Naive thymus-derived CD8-positive, alpha-beta T cell (primary cell): ENCODE measurements at regions not wholly inside any gene's neighbourhood (a gene's known extent, or its start where the extent isn't known, plus 50 kb on each side); places are given as distances from the start of the nearest gene placed in this dataset.
"Not testable (repeated sequence)": the region's sequence is repeated elsewhere in the genome, so short reads cannot be mapped to it uniquely, and the experiment has no call there.

Experiments
- ATAC-seq, 2 donors: fragments of 150-1000 bp; cut with Tn5 transposase in 1 of 2; sonication (Bioruptor Pico), chemical (Tn5 transposase) in 1 of 2; 1 replicate in 1 of 2; 2 replicates in 1 of 2; pipeline ENCODE4 v1.10.0; 2021; ENCODE audit warnings: mild to moderate bottlenecking in 2 of 2, moderate library complexity in 2 of 2
- POLR2A ChIA-PET: fragments of 350-600 bp; sonication (Branson Sonifier 250); formaldehyde crosslinking; loops from one replicate; lab custom pipeline; 2021; ENCODE audit warnings: antibody characterized with exemption; lab: Charles Lee
- DNase-seq, 10 donors: peaks; one replicate each; pipeline versions ENCODE4 v3.0.0 to v3.0.0-alpha.2; 2020 to 2022
- H3K27ac Mint-ChIP-seq, 10 donors: one replicate each; pipeline ENCODE4 v1.8.0; 2020 to 2022; ENCODE audit warnings: mild to moderate bottlenecking in 10 of 10, mixed read lengths in 10 of 10, moderate library complexity in 4 of 10, inconsistent platforms in 1 of 10
- H3K27me3 Mint-ChIP-seq, 5 donors: one replicate each; pipeline ENCODE4 v1.8.0; 2021 to 2022; ENCODE audit warnings: mixed read lengths in 5 of 5
- H3K36me3 Mint-ChIP-seq, 3 donors: one replicate each; pipeline ENCODE4 v1.8.0; 2020 to 2022; ENCODE audit warnings: mixed read lengths in 3 of 3, mild to moderate bottlenecking in 2 of 3, inconsistent platforms in 1 of 3
- H3K4me1 Mint-ChIP-seq, 4 donors: one replicate each; pipeline ENCODE4 v1.8.0; 2021 to 2022; ENCODE audit warnings: mixed read lengths in 4 of 4
- H3K4me3 Mint-ChIP-seq, 10 donors: one replicate each; pipeline ENCODE4 v1.8.0; 2020 to 2022; ENCODE audit warnings: mild to moderate bottlenecking in 10 of 10, mixed read lengths in 10 of 10, moderate library complexity in 6 of 10, inconsistent platforms in 1 of 10
- H3K9me3 Mint-ChIP-seq, 9 donors: one replicate each; pipeline ENCODE4 v1.8.0; 2020 to 2022; ENCODE audit warnings: mixed read lengths in 9 of 9, mild to moderate bottlenecking in 3 of 9, inconsistent platforms in 1 of 9, moderate library complexity in 1 of 9

DNA sequence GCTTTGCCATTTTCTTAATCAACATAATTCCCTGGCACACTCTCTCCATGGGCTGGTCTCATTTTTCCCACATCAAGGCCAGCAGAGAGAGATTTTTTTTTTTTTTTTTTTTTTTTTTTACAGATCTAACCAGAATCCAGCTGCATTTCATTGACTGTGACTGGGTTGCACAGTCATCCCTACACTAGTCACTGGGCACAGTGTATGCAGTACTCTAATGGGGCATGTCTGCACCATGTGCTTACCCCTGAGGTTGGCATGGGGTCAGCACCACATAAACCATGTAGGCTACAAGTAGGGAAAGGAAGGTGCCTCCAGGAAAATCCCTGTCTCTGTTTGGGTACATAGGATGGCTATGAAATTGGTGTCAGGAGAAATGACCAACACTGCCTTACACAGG lies 64.1 kb upstream of the LRP8 start:
- POLR2A ChIA-PET = no interaction called here
- no peak for ATAC-seq
- Mint-ChIP-seq H3K27ac (no peak overlapping the region), H3K4me3 (no peak overlapping the region), H3K9me3 (peaks cover 0 to 6% (median 2%) of the 10 kb centered on the region in 9 donors), H3K36me3 (peaks cover 0 to 5% (median 0%) of the 10 kb centered on the region in 3 donors), H3K27me3 (no peaks in the 10 kb centered on the region), H3K4me1 (peaks cover 0 to 5% (median 0%) of the 10 kb centered on the region in 4 donors)
- no peak for DNase-seq

DNA sequence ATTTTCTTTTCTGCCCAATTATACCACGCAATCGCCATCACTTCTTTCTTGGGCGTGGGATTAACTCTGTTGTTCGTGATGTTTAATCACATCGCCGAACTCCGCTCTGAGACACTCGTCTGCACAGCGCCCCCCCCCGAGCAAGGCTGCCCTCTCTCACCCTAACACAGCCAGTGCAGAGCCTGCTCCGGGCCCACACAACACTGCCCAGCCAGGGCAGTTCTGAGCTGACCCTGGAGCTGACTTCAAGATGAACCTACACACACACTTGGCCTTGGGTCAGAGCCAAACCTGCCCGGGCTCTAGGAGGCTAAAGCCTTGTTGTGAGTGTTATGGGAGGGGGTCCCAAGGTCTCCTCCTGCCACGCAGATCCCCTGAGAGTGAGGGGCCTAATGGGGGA lies 64.6 kb upstream of the LRP8 start:
- peaks cover 0 to 2% (median 0%) of the 10 kb centered on the region in 9 donors for H3K9me3 Mint-ChIP-seq
- H3K4me3 Mint-ChIP-seq = no peak overlapping the region
- no peak overlapping the region for H3K27ac Mint-ChIP-seq
- DNase-seq (no peak), ATAC-seq (no peak)
- peaks cover 0 to 5% (median 0%) of the 10 kb centered on the region in 4 donors for H3K4me1 Mint-ChIP-seq
- POLR2A ChIA-PET = no interaction called here
- H3K27me3 Mint-ChIP-seq = no peaks in the 10 kb centered on the region
- peaks cover 0 to 2% (median 0%) of the 10 kb centered on the region in 3 donors for H3K36me3 Mint-ChIP-seq

DNA sequence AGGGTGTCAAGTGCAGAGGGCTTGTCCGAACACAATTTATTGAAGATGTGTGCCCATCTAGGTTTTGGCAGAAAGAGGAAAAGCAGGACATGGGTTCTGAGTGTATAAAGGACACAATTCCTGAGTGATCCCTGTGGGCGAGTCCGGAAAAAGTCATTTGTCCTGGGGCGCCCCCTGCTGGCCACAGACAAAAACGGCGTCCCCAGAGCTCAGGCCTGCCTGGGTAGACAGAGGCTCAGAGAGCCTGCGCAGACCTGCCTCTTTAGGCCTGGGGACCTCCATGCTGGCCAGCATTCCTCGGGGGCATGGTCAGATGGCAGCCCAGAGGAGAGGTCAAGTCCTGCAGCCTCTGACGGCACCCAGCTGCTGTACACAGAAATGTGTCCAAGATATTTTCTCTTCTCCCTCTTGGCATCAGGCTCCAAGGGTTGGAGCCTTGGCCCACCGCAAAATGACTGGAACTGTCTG lies 65.5 kb upstream of the LRP8 start:
- DNase-seq = peak; percentile 29 to 80 (median 64)
- no peak overlapping the region for H3K4me3 Mint-ChIP-seq
- H3K27me3 Mint-ChIP-seq = no peaks in the 10 kb centered on the region
- ATAC-seq = peak; percentile 62 to 80
- peak overlapping the region in 3 of 10 donors; percentile 32 to 75 (median 53) for H3K27ac Mint-ChIP-seq
- H3K4me1 Mint-ChIP-seq = peaks cover 0 to 5% (median 0%) of the 10 kb centered on the region in 4 donors
- no peaks in the 10 kb centered on the region for H3K36me3 Mint-ChIP-seq
- POLR2A ChIA-PET = interaction anchor here (1.6 kb wide), 1 partner anchor 115 kb away, joined by 7 read pairs; no protein-coding TSS in a partner anchor
- no peaks in the 10 kb centered on the region for H3K9me3 Mint-ChIP-seq

DNA sequence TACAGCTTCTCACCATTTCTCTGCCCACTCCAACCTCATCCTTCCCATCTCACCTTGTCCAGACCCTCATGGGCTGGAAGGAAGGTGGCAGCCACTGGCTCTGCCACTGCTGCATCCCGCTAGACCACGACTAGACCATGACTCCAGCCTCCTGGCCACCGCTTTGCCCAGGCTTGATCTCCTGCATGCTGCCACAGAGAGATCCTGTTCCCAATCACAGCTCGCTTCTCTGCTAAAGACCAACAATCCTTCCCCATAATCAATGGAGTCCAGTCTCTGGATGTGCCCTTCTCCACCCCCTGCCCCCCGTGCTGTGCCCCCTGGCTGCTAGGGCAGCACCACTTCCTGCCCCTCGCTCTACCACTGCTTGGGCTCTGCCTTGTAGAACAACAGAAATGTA lies 64.9 kb upstream of the DMRTB1 start:
- DNase-seq = no peak
- H3K36me3 Mint-ChIP-seq = no peaks in the 10 kb centered on the region
- POLR2A ChIA-PET = interaction anchor here (1.3 to 1.6 kb wide), 2 partner anchors 116 kb away, joined by 3 to 7 read pairs; no protein-coding TSS in a partner anchor
- no peaks in the 10 kb centered on the region for H3K27me3 Mint-ChIP-seq
- no peak overlapping the region for H3K4me3 Mint-ChIP-seq
- peaks cover 0 to 5% (median 0%) of the 10 kb centered on the region in 4 donors for H3K4me1 Mint-ChIP-seq
- no peaks in the 10 kb centered on the region for H3K9me3 Mint-ChIP-seq
- peak overlapping the region in 1 of 10 donors; percentile 53 for H3K27ac Mint-ChIP-seq
- ATAC-seq = no peak

DNA sequence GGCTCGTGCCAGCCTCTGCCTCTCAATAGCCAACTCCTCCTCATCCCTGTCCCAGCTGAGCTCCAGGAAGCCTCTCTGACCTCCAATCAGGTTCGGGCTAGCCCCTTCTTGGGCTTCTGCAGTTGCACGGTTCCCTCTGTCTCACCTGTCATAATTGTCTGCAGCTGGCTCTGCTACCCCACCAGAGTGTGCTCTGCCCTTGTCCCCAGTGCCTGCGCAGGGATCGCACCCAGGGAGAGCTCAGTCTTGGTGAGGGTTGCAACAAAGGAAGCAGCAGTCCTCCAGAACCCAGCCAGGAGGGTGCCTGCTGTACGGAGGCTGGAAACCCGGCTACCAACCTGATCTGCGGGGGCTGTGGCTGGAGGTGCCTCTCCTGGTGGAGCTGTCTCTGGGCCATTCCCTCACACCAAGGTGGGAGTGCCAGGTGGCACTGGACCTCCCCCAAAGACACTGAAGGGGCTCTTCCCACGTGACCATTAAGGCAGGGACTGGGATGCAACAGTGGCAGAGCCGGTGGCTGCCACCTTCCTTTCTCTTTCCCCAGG lies 63.5 kb upstream of the DMRTB1 start:
- DNase-seq = no peak
- H3K27me3 Mint-ChIP-seq = peaks cover 0 to 1% (median 0%) of the 10 kb centered on the region in 5 donors
- peaks cover 0 to 3% (median 0%) of the 10 kb centered on the region in 4 donors for H3K4me1 Mint-ChIP-seq
- H3K9me3 Mint-ChIP-seq = no peaks in the 10 kb centered on the region
- peak overlapping the region in 2 of 10 donors; percentile 58 to 72 for H3K27ac Mint-ChIP-seq
- H3K4me3 Mint-ChIP-seq = no peak overlapping the region
- no peaks in the 10 kb centered on the region for H3K36me3 Mint-ChIP-seq
- no peak for ATAC-seq
- POLR2A ChIA-PET = interaction anchor here (1.3 kb wide), 1 partner anchor 117 kb away, joined by 3 read pairs; no protein-coding TSS in a partner anchor

DNA sequence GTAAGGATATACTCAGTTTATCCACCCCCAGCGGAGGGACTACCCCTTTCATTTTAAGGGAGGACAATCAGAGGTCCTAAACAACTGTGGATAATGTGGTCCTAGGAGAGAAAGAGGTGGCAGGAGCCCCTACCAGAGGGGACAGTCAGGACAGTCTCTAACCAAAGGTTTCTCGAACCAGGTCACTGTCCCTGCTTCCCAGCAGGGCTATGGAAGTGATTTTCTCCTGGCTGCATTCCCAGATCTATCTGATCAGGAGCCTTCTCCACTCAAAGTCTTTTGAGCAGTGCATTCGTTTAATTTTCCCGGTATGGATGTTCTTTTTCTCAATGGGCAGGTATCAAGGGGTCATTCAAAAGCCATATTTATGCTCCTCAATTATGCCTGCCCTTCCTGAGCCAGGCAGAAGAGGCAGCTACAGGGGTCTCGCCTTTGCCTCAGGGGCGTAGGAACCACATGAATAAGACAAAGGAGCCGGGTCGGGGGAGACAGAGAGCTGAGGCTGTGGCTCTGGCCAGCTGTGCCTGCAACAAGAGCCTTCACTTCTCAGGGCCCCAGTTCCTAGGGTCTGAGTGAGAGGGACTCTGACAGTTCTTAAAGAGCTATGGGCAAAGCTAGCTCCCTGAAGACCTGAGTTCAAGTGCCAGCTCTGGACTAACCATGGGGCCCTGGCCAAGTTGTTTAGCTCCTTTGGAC lies 62.5 kb upstream of the DMRTB1 start:
- peaks cover 0 to 3% (median 0%) of the 10 kb centered on the region in 4 donors for H3K4me1 Mint-ChIP-seq
- H3K36me3 Mint-ChIP-seq = no peaks in the 10 kb centered on the region
- no peaks in the 10 kb centered on the region for H3K9me3 Mint-ChIP-seq
- DNase-seq = no peak
- H3K27me3 Mint-ChIP-seq = peaks cover 0 to 7% (median 0%) of the 10 kb centered on the region in 5 donors
- H3K27ac Mint-ChIP-seq = peak overlapping the region in 3 of 10 donors; percentile 17 to 72 (median 58)
- ATAC-seq = no peak
- H3K4me3 Mint-ChIP-seq = no peak overlapping the region
- POLR2A ChIA-PET = no interaction called here

DNA sequence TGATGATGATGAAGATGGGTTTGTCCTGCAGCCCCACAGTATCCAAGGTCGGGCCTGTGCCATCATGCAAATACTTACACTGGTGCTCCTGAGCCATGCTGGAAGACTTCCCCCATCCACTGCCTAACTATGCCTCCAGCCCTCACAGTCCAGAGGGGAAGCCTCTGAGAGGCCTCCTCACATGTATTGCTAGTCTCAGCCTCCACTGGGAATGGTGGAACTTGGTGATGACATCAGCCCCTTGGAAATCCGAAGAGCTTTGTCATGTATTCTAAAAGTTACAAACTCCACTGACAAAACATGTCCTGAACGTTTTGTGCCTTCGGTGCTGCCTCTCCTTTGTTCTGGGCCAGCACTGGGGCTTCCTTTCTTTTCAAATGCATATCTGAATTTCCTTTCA lies 61.1 kb upstream of the DMRTB1 start:
- POLR2A ChIA-PET = no interaction called here
- Mint-ChIP-seq H3K9me3 (no peaks in the 10 kb centered on the region), H3K4me3 (no peak overlapping the region), H3K27me3 (peaks cover 0 to 7% (median 0%) of the 10 kb centered on the region in 5 donors), H3K36me3 (no peaks in the 10 kb centered on the region), H3K27ac (peak overlapping the region in 1 of 10 donors; percentile 27), H3K4me1 (peaks cover 0 to 3% (median 0%) of the 10 kb centered on the region in 4 donors)
- DNase-seq (no peak), ATAC-seq (no peak)

DNA sequence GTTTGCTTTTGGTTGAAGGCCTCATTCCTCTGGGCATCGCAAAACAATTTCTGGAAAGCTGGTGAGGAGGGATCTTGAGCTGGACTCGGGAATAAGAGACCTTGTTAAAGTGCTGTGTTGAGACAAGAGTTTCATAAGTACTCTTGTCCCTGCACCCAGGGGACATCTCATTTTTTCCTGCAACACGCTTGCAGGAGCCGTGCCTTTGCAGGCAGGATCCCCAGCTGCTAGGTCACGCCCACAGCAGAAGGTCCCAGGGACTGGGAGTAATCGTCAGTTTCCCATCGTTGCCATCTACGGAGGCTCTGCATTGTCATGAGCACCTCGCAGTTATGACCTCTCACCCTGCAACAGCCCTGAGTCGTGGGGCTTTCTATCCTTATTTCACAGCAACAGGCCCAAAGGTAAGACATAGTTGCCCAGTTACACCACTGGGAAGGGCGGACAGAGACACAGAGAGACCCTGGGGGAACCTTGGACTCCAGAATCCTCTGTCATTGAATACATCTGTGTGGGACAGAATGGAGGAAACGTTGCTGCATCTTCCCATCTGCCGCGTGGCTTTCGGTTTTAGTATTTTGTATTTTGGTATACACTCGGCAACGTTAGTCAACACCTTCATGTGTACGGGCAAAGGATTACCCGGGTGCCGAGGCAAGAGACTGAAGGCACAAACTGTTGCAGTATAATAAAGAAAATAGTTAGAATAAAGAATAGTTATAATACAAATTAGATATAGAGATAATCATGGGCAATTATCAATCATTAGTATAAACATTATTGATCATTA lies 60.4 kb upstream of the DMRTB1 start:
- Mint-ChIP-seq H3K27ac (peak overlapping the region in 1 of 10 donors; percentile 27), H3K36me3 (no peaks in the 10 kb centered on the region), H3K9me3 (no peaks in the 10 kb centered on the region), H3K4me3 (no peak overlapping the region), H3K27me3 (peaks cover 0 to 7% (median 0%) of the 10 kb centered on the region in 5 donors), H3K4me1 (peaks cover 0 to 3% (median 0%) of the 10 kb centered on the region in 4 donors)
- ATAC-seq (no peak), DNase-seq (no peak)
- POLR2A ChIA-PET = no interaction called here

DNA sequence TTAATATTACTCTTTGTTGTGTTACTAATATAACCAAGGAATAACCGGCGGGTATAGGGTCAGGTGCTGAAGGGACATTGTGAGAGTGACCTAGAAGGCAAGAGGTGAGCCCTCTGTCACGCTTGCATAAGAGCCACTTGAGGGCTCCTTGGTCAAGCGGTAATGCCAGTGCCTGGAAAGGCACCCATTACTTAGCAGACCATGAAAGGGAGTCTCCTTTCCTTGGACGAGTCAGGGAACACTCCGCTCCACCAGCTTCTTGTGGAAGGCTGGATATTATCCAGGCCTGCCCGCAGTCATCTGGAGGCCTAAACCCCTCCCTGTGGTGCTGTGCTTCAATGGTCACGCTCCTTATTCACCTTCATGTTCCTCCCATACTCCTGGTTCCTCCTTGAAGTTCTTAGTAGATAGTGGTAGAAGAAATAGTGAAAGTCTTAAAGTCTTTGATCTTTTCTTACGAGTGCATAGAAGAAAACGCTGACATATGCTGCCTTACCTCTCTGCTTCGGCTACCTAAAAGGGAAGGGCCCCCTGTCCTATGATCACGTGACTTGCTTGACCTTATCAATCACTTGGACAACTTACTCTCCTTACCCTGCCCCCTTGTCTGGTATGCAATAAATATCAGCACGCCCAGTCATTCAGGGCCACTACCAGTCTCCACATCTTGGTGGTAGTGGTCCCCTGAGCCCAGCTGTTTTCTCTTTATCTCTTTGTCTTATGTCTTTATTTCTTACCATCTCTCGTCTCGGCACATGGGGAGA lies 59.6 kb upstream of the DMRTB1 start:
- H3K36me3 Mint-ChIP-seq, H3K27ac Mint-ChIP-seq, POLR2A ChIA-PET, H3K9me3 Mint-ChIP-seq, ATAC-seq, H3K4me1 Mint-ChIP-seq, H3K4me3 Mint-ChIP-seq, H3K27me3 Mint-ChIP-seq: not testable (repeated sequence)
- peak in 1 of 10 donors; percentile 6 for DNase-seq

DNA sequence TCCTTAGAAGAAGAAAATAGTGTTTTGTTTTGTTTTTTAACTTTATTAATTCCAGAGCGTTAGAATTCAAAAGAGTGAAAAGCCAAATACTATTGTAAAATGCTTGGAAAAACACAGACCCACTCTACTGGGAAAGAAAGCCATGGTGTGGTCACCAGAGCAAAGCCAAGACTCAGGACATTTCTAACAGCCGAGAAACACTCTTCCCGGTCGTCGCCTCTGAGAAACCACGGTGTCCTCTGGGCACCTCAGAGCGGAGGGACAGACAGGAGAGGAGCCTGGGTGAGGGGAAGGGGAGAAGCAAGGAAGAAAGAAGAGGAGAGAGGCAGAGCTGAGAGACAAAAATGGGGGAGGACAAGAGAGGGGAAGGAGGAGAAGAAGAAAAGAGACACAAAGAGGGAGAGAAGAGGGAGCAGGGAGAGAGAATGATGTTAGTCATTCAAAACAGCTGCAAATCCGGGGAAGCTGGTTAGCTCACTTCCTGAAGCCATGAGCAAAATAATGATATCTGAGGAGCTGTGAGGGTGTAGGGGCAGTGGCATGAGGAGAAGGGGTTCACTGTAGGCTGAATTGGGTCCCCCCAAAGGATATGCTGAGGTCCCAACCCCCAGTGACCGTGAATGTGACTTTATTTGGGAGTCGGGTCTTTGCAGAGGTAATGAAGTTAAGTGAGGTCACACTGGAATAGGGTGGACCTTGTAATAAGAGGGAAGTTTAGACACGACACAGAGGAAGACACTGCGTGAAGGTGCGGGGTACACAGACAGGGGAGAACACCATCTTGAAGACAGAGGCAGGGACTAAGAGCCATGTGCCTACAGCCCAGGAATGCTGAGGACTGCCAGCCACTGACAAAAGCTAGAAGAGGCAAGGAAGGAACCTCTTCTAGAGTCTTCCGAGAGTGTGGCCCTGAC lies 58.2 kb upstream of the DMRTB1 start:
- POLR2A ChIA-PET = no interaction called here
- DNase-seq (peak in 1 of 10 donors; percentile 1), ATAC-seq (no peak)
- Mint-ChIP-seq H3K9me3 (no peaks in the 10 kb centered on the region), H3K36me3 (no peaks in the 10 kb centered on the region), H3K27ac (peak overlapping the region in 1 of 10 donors; percentile 31), H3K4me1 (peaks cover 0 to 3% (median 0%) of the 10 kb centered on the region in 4 donors), H3K27me3 (peaks cover 0 to 7% (median 0%) of the 10 kb centered on the region in 5 donors), H3K4me3 (no peak overlapping the region)
